GM21423 (cell line): ENCODE measurements at regions not wholly inside any gene's neighbourhood (a gene's known extent, or its start where the extent isn't known, plus 50 kb on each side); places are given as distances from the start of the nearest gene placed in this dataset.
"Not testable (repeated sequence)": the region's sequence is repeated elsewhere in the genome, so short reads cannot be mapped to it uniquely, and the experiment has no call there.

Experiments used
- ATAC-seq: cut with Tn5 transposase; IDR thresholded peaks from one replicate; pipeline ENCODE4 v1.9.1; 2021; ENCODE audit warnings: mild to moderate bottlenecking, moderate library complexity; ENCODE audit not compliant: unreplicated experiment

DNA sequence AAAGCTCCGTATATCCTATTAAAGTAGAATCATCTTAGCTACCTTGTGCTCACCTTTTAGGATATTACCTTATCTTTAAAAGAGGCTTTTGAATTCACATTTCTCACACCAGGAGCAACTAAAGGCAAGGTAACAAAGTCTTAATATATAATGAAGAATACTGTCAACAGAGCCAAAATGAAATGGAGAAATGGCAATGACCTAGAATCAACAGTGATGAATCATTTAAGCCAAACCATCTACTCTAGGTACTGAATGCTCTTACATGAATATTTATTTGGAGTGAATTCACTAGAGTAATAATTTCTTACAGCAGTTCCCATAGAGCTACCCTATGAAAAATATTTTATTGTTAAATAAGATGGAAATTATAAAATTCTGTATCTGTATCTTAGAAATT is 421.0 kb downstream of the RND3 start:
- no peak for ATAC-seq

GRCh38 chr2:150063931-150064548 is 423.4 kb downstream of the RND3 start:
- no peak for ATAC-seq

DNA sequence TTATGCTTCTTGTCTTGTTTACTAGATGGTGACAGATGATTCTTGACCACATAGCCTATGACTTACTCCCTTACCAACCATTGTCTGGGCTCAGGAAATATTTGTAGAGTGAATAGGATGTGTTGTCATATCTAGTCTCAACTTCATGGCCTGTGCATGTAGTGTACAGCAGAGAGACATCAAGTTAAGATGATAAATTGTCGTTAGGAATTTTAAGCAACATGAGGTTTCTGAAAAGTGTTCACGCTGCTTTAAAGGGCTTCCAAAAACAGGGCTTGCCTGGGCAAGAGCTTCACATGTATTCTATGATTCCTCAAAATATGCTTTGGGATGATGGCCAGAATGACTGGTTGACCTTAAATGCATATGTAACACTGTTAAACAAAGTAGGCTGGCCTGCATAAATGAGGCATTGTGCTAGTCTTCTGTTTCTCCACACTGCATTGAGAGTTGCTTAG is 424.0 kb downstream of the RND3 start:
- ATAC-seq = no peak

GRCh38 chr2:150062416-150062815 is 425.1 kb downstream of the RND3 start:
- ATAC-seq = no peak

DNA sequence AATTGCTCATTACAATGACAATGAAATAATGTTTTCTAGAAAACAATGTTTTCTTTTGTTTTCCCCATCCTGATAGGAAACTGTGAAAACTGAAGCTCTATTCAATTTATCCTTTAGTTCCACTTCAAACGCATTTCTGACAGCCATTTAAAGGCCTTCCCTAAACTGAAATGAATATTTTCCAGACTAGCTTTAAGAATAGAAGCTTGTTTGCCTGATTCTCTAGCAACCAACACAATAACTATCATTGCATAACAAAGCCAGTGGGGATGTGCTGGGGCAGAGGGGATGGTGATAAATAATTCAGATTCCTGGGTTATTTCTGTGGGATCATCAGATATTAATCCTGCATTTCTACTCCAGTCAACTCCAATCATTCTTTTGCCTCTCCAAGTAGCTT is 427.1 kb downstream of the RND3 start:
- ATAC-seq = no peak

GRCh38 chr2:150059676-150060075 is 427.8 kb downstream of the RND3 start:
- not testable (repeated sequence) for ATAC-seq

GRCh38 chr2:150052457-150052856 is 435.0 kb downstream of the RND3 start:
- no peak for ATAC-seq

GRCh38 chr2:150051004-150051403 is 436.5 kb downstream of the RND3 start:
- ATAC-seq = no peak

DNA sequence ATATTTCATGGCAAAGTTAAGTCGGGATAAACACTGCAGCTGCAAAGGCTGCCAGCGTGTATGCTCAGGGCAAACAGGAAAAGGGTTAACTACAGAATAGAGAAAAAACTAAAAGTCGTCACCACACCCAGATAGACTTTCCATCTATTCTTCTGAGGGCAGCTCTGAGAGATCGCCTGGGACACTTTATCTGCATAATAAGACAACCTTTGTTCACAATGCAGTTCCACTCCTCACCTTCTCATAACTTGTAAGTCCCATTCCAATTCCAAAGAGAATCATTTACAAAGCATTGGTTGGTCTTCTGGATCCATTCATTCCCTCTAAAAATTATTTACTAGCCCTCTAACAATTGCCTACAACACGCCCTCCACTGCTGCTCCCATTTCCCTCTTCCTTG is 437.4 kb downstream of the RND3 start:
- no peak for ATAC-seq

DNA sequence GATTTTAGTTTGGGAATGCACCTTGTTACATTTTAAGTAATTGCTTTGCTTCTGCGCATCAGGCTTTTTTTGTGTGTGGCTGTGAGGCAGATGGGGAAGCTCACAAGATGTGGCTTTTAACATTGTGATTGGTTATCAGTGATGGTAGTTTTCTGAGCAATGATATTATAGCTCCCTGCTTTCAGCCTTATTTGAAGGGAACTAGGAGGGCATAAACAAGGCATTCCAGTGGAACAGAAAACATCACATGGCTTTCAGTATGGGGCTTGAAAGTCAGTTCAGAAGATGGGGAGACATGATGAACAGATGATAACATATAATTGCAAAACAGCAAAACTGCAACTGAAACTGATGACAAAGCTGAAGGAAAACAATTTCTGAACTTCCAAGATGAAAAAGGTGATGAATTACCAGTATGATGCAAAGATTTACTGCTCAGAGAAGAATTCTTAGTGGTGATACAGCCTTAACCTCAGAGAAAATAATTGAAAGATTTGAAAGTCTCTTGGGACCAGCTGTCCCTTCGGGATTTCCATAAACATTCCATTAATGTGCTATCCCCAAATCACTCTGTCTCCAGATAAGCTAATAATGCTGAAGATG is 439.7 kb downstream of the RND3 start:
- ATAC-seq = no peak

- no peak for ATAC-seq
These were observed 440.7 kb downstream of the RND3 start for GRCh38 chr2:150046810-150047209.

DNA sequence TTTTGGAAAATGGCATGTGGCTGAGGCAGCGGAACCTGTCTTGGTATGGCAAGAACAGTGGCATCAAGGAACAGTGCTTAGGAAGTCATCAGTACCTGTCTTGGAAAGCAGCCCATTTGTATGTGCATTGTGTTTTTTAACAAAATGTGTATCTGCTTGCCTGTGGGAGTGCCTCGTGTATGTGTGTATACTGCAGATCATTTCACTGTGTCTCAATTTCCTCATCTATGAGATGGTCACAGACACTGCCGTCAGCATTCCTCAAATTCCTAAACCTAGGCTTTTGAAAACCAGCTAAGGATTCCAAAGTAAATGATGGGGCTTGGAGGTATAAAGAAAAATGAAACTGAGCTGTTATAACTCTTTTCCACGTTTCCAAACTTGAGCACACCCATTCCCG is 441.3 kb downstream of the RND3 start:
- ATAC-seq = no peak

DNA sequence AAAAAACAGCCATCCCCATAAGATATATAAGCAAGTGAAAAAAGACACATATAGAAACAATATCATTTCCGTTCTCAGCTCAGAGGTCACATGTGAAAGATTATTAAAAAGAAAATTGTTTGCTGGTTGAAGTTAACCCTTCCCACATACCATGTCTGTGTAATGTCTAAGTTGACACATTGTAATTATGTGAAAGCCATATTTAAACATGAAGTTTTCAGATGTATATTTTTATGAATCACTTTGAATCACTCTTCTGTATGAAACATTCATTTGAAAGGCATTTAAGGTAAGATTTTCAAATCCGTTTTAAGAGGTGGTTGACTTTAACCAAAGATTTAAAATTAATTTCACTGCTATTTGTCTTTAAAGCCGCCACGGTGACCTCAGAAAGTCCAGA is 441.9 kb downstream of the RND3 start:
- no peak for ATAC-seq

- no peak for ATAC-seq
These were observed 444.3 kb downstream of the RND3 start for GRCh38 chr2:150043172-150043500.

DNA sequence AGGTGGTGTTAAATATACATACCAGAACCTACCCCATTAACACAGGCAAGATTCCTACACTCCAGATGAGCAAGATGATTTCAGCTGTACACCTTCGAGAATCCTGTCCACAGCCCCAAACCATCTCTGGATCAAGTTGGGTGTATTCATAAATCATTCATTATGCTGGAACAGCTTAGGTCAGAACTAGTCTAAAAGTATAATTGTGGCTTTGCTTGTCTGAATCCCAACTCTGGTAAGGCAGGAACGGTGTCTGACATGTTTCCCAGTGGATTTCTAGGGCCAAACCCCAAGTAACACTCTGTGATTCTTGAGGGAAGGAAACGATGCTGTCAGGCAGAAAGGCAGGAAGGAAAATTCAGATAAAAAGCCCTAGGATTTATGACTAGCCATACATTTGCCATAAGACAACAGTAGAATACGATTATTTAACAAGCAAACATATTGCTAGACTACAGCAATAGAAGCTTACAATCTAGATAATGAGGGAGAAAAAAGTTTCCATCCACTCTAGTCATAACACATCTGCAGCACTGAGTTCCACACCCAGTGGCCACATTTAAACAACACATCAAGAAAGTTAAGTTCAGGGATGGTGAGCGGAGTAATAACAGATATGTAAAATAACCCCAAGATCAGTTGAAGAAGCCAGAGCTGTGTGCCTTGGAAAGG is 444.8 kb downstream of the RND3 start:
- ATAC-seq = no peak

GRCh38 chr2:150041722-150042425 is 445.6 kb downstream of the RND3 start:
- no peak for ATAC-seq

DNA sequence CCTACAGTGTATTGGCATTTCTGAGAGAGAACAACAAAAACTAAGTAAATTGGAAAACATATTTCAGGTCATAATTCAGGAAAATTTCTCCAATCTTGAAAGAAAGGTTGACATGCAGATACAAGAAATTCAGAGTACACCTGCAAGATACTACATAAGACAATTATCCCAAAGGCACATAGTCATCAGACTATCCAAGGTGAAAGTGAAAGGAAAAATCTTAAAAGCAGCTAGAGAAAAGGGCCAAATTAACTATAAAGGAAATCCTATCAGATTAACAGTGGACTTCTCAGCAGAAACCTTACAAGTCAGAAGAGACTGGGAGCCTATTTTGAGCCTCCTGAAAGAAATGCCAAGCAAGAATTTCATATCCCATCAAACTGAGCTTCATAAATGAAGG is 449.0 kb upstream of the MMADHC start:
- ATAC-seq = no peak

DNA sequence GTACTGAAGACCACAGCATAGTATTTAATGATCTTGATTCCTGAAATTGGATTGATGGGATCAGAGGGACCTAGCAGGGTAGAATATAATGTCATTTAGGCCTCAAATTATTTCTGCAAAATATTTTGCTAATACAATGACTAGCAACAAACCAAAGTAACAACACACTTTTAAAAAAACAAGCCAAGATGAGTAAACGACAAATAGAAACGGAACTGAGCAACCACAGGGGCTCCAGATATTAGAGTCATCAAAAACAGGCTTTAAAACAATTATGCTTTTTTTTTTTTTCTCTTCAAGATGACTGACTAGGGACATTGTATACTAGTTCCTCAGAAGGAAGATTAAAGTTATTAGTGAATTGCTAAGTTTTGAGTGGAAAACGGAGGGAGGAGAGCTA is 447.1 kb upstream of the MMADHC start:
- no peak for ATAC-seq

DNA sequence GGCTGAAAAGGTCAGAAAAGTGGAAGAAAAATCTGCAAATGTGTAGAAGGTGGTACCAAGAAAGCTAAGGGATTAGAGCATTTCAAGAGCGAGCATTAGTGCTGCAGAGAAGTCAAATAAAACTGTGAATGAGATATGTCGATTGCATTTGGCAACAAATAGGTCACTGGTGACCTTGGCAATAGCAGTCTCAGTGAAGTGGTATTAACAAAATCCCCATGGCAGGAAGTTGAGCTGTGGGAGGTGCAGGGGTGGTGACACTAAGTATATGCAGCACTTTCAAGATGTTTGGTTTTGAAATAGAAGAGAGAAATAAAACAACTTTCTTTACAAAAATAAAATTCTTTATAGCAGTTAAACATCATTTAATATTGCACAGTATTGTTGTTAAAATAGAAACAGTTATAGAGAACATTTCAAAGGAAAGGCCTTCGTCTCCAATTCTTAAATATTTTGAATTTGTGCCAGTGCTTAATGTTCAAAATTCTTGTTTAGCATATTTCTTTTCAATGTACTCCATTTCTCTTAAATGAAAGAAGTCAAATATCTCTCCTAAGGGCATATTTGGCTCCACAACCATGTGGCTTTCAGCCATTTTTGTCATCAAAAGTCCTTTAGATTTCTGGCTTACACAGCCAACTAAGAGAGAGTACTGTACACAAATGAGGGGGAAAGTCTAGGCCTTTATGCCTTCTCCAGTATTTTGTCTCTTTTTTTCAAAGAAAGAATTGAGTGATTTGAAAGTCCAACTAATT is 443.0 kb upstream of the MMADHC start:
- ATAC-seq = no peak

DNA sequence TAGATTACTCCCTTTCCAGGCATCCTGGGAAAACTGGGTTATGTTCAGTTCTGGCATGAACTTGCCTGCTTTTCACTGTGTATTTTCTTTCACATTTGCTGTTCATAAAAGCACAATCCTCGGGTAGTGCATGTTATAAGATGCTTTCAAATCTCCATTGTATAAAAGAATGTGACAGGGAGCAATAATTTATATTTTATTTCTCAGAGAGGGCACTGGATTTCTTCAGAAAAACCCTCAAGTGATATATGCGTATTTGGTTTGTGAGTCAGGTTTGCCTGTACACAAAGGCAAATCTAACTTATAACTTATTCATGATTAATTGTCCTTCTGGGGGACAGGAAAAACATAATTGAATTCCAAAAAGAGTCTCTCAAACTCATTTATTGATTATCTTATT is 440.7 kb upstream of the MMADHC start:
- no peak for ATAC-seq

- no peak for ATAC-seq
These were observed 439.6 kb upstream of the MMADHC start for GRCh38 chr2:150027164-150027563.
